Pons (tissue), 1 donor: ENCODE measurements at regions not wholly inside any gene's neighbourhood (a gene's known extent, or its start where the extent isn't known, plus 50 kb on each side); places are given as distances from the start of the nearest gene placed in this dataset.
"Not testable (repeated sequence)": the region's sequence is repeated elsewhere in the genome, so short reads cannot be mapped to it uniquely, and the experiment has no call there.

Experiments
- DNase-seq: peaks from one replicate; pipeline ENCODE4 v3.0.0-alpha.2; 2016; ENCODE audit warnings: low spot score

DNA sequence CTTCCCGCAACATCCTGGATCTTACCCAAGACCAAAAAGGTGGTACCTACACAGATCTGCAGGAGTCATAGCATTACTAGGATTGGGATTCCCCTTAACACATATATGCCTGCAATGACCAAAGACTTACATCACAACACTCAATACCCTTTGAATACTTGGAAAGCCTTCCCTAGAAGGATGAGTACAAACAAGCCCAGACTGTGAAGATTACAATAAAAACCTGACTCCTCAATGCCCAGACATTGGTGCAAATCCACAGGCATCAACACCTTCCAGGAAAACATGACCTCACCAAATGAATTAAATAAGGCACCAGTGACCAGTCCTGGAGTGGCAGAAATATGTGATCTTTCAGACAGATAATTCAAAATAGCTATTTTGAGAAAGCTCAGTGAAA is 326.8 kb downstream of the TBL1XR1 start:
- no peak for DNase-seq

GRCh38 chr3:176867681-176868663 is 329.3 kb downstream of the TBL1XR1 start:
- no peak for DNase-seq

GRCh38 chr3:176861137-176861536 is 336.1 kb downstream of the TBL1XR1 start:
- DNase-seq: no peak

- DNase-seq: no peak
Observed at GRCh38 chr3:176856721-176857120, 340.6 kb downstream of the TBL1XR1 start.

- DNase-seq: no peak
Observed at GRCh38 chr3:176855901-176856486, 341.3 kb downstream of the TBL1XR1 start.

- no peak for DNase-seq
Observed at GRCh38 chr3:176855213-176855612, 342.1 kb downstream of the TBL1XR1 start.

GRCh38 chr3:176850498-176850897 is 346.8 kb downstream of the TBL1XR1 start:
- DNase-seq: no peak

DNA sequence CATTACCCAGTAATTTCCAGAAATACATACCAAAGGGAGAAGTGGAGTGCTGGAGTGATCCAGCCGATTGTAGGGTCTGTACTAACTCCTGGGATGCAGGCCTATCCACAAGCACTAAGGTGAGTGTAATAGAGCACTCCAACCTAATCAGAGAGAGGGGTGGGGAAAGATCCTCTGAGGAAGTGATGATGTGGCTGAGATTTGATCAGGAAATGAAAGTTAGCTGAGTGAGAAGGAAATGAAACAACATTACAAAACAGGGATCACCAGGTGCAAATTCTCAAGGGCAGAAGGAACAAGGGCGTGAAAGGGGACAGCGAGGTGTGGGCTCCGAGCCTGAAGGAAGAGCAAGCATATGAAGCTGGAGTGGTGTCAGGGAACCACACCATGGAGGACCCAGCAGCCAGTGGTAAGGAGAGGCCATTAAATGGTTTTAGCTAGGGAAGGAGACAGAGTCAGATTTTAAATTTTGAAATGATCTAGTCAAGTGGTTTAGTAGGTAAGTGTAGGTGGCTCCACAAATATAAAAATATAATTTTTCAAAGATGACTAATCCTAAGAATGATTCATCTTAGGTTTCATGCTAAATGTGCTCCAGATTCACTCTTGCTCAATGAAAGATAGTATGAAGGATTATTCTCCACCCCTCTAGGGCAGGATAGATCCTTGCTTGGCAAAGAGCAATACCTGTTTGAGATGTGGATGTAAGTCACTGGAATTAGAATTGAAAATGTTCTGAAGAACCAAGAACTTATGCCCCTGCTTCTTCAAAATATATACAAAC is 348.7 kb downstream of the TBL1XR1 start:
- DNase-seq: no peak

DNA sequence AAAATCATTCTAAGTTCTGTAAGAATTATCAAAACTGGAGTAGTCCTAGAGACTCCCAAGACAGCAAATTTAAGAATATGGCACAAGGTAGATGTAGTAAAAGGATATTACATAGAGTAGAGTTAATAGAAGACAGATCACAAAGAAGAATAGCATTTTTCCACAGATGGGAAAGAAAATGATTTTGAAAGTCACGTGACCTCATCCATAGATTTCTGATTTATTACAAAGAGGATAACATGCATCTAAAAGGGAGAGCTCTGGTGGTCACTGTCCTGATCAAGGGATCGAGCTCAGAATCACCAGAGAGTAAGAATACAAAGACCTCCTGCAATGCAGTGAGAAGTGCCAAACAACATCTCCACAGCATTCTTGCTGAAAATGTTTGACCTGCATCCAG is 354.4 kb downstream of the TBL1XR1 start:
- DNase-seq: no peak

DNA sequence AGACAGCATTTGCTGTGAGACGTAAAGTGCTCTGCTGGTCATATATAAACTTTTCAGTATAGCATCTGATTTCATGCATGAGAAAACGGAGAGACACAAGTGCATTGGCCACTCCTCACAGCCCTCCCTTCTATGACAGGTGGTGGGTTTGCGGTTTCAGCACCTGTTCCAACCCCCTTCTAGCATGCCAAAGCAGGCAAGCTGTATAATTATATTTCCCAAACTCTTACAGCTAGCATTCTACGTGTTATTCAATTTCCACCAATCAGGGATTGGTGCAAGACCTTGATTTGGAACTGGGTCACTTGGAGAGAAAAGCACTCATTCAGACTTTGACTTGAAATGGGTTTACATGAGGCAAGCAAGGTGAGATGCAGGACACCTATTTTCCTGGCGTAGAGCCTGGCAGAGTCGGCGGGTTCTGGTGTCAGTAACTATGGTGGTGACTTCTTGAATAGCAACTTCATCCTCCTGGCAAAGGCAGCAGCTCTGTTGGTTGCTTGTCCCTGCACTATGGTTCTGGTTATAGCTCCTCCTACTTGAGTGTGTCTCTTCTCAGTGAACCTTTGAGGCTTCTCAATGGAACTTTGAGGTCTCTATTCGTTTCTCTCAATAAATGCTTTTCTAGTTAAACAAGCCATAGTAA is 356.5 kb downstream of the TBL1XR1 start:
- DNase-seq: no peak

DNA sequence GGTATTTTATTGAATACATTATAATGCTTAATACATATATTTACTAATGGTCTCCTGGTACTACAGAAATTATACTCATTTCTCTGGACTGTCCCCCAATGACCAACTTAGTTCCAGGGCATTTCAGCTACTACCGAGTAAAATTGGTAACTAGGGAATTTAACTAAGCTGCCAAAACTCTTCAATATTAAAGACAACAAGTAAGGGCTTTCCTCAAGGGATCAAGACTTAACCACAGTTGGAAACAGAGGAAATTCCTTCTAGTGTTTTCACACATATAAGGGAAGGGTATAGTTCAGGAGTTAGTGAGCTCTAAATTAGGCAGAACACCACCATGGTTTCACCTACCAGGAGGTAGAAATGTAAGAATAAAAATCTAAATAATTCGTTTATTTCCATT is 357.4 kb downstream of the TBL1XR1 start:
- no peak for DNase-seq

- peak; percentile 3 for DNase-seq
Observed at GRCh38 chr3:176839466-176839865, 357.8 kb downstream of the TBL1XR1 start.

DNA sequence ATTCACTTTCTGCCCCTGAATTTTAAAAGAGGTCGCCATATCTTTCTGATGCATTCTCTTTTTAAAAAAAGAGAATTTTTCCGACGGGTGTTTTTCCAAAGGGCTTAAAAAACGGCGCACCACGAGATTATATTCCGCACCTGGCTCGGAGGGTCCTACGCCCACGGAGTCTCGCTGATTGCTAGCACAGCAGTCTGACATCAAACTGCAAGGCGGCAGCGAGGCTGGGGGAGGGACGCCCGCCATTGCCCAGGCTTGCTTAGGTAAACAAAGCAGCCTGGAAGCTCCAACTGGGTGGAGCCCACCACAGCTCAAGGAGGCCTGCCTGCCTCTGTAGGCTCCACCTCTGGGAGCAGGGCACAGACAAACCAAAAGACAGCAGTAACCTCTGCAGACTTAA is 370.0 kb downstream of the TBL1XR1 start:
- not testable (repeated sequence) for DNase-seq

DNA sequence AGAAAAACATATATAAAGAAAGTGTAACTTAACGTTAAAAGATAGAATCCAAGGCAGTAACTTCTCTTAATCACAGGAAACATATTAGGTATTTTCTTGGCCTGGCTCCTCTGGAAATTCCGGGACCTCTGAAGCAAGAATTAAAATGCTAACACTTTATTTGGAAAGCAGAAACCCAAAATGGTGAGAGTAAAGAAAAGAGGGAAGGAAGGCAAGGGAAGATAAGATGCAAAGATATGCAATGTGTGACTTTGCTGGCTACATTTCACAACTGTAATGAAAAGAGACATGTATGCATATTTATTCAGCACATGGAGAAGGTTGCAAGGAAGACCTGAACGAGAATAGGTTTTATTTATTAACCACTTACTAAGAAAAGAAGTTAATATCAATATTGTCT is 372.5 kb downstream of the TBL1XR1 start:
- no peak for DNase-seq

DNA sequence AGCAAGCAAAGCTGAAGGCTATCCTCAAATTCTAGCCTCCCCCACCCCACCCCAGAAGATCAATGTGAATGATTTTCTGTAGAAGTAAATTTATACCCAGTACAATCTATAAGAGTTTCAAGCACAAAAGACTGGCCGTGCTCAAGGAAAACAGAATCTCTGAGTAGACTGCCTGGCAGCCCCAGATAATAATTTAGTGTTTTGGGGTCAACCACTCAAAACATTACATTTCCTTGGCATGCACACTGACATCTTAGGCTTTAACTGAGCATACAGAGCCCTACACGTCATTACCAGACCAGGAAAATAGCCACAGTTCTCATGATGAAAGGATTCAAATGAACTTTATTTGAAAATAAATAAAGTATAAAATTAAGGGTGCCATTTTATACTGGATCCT is 376.5 kb downstream of the TBL1XR1 start:
- no peak for DNase-seq

DNA sequence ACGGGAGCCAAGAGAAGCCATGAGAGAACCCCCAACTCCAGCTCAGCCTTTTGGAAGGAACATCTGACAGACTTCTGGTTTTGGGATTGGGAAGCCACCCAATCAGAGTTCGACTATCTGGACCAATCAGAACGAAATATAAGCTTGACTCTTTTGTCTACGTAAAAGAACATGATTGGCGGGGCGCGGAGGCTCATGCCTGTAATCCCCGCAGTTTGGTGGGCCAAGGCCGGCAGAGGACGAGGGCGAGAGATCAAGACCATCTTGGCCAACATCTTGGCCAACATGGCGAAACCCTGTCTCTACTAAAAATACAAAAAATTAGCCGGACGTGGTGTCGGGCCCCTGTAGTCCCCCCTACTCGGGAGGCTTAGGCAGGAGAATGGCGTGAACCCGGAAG is 380.3 kb downstream of the TBL1XR1 start:
- no peak for DNase-seq

GRCh38 chr3:176814285-176814684 is 383.0 kb downstream of the TBL1XR1 start:
- DNase-seq: peak; percentile 42

- DNase-seq: no peak
Observed at GRCh38 chr3:176807938-176808337, 389.3 kb downstream of the TBL1XR1 start.

DNA sequence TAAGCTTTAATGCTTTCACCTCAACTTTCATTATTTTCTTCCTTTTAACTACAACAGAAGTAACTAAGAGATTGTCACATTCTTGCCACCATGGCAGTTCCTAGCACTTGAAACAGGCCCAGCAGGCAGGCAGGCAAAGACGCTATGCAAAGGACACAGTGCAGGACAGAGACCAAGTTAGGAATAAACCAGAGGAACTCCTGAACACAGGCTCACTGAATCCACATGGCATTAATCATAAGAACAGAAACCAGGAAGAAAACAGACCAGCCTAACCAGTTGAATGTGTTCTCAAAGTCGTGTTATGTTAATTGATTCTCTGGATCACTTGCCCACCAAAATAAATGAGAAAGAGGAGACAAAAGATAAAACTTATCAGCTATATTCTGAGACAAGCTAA is 397.6 kb downstream of the TBL1XR1 start:
- no peak for DNase-seq

DNA sequence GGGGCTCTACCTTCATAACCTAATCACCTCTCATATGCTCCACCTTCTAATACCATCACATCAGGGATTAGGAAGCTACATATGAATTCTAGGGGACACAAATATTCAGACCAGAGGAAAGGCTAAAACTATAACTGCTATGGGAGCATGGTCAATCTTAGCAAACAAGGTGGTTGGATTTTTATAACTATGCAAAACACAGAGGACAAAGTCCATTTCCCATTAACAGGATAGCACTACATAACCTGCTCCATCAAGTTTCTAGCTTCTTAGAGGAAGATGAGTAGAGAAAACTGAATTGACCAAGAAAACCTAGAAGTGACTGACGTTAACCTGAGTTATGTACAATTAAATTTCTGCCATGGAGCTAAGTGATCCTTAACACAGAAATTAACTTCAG is 398.6 kb downstream of the TBL1XR1 start:
- DNase-seq: no peak

DNA sequence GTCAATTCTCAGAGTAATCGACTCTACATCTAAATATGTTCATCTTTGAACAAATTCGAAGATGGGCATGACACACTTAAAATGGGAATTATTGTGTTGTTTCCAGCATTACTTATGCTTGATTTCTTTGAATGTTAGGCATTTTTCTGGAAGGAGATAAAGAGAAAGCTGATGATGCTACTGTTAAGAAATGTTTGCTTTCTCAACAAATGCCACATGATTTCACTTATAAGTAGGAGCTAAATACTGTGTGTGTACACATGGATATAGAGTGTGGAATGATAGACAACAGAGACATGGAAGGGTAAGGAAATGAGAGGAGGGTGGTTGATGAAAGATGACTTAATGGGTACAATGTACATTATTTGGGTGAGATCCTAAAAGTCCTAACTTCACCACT is 400.9 kb downstream of the TBL1XR1 start:
- DNase-seq: no peak

DNA sequence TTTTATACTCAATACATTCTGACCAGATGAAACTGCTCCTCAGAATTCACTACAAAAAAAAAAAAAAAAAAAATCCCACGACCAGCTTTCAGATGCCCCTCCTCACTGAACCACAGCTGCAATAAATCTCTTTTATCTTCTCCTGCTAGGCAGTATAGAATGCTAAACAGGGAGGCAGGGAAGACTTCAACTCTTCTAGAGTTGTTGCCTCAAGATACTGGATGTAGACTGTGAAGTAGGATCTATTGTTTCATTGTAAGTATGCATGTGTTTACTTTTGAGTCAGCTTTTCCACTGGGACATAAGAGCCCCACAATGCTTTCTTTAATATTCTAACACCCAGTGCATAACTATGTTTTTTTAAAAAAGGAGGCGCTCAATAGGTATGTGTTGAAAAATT is 401.4 kb downstream of the TBL1XR1 start:
- no peak for DNase-seq
